ENCODE measurements at regions not wholly inside any gene's neighbourhood (a gene's known extent, or its start where the extent isn't known, plus 50 kb on each side); places are given as distances from the start of the nearest gene placed in this dataset.

DNA sequence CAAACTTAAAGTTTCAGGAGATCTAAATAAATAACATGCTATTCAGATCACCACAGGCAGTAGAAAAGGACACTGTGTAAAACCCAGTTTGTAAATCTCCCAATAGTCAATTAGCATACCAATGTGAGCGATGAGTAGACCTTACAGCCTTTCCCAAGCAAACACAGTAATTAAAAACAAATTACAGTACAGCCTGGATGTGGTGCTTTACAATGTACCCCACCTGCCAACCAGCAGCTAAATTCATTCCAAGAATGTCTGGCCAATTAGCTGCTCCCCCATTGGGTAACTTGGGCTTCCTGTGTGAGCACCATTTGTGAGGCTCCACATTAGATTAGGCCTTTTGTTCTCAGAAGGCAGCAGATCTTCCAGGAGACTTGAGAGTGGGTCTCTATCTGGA lies 635.0 kb downstream of the TBL1XR1 start:
- DNase-seq (ENCODE audit: low read depth in 2 of 2), result no peak

DNA sequence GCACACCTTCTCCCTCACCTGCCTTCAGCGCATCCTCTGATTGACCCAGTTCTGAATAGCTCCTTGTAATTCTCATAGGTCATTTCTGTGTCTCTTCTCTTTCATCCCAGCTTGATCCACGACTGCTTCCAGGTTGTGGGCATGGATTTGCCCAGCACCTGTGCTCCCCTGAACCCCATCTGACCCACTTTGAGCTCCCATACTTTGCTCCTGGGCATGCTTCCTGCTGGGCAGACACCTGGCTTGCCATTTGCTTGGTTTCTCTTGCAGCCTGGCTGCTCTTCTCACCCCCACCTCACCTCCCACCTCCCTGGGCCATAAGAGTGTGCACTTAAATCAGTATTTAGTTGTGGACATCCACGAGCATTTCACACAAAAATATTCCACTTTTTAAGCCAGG lies 635.5 kb downstream of the TBL1XR1 start:
- DNase-seq (ENCODE audit: low read depth in 2 of 2), result no peak

DNA sequence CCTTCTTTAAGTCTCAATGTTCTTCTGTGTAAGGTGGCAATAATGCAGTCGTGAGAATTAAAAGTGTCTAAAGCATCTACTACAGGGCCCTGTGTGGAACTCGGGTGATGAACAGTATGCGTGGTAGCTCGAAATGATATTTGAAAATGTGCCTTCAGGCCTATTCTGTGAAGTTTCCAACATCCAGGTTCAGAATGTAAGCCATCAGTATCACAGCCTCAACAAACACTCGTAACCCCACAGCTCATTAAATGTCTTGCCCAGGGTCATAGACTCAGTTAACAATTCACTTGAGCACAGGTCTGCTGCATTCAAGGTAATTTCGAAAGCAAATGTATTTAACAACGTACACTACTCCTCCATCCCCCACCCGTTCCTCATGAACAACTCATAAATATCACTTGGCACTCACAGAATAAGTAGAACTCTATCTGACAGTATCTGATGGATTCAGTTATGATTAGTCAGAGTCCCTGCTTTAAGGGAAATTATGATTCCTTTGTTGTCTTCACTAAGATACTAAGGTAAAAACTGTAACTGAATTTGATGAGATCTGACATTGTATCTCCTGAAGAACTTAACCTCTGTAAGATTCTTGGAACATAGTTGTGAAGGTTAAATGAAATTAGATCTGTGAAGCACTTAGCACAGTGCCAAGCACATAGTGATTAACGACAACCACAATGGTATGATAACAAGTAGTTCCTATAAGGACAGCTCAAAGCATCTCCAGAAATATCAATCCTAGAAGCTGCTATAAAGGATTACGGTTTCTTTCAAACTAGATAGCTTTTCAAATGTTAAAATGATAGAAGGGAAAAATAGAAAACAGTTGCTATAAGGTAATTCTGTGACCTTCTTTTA lies 642.3 kb downstream of the TBL1XR1 start:
- no peak for DNase-seq (ENCODE audit: low read depth in 2 of 2)

DNA sequence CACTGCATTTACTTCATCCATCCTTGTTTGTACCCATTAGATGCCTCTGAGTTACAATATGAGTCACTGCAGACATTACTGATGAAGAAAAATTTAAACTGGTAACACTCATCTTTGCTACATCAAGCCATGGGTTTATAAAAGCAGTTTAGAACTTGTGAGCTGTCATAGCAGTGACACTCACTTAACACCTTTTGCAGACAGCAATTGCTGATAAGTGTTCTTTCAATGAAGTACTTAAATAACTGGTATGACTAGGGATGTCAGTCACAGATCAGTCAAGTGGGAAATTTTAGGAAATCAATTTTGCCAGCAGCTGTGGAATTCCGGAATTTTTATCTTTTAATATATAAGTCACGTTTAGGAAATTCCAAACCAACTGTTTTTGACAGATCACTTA lies 643.0 kb downstream of the TBL1XR1 start:
- no peak for DNase-seq (ENCODE audit: low read depth in 2 of 2)

DNA sequence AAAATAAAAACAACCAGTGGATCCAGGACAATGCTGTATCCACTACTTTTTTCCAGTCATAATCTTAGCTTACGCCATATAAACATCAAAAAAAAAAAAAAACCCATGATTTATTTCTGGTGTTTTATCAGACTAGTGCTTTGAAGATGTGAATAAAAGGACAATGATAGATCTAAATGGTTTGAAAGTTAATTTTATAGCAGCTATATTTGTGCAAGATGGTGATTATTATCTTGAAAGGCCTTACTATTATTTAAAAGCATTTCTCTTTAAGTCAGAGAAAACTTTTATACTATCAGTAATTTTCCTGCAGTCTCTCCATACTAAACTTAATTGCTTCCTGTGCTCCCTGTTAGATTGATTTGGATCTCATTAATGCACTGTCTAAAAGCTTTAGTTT lies 670.3 kb downstream of the TBL1XR1 start:
- no peak for DNase-seq (ENCODE audit: low read depth in 2 of 2)

DNA sequence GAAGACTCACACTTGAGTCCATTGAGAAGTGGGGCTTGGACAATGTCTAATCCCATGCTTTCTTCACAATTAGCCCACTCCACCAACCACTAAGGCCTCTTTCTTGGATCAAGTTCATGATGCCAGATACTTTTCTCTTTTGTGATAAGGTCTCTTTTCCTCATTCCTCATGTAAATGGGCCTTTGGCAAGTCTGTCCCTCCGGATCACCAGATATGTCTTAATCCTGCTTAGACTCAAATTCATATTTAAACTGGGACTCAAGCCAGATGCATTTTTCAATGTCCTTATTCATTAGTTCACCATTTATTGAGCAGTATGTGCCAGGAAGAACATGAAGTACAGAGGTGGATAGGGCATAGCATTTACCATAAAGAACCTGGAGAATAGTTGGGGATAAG lies 671.1 kb downstream of the TBL1XR1 start:
- DNase-seq (ENCODE audit: low read depth in 2 of 2), result no peak

DNA sequence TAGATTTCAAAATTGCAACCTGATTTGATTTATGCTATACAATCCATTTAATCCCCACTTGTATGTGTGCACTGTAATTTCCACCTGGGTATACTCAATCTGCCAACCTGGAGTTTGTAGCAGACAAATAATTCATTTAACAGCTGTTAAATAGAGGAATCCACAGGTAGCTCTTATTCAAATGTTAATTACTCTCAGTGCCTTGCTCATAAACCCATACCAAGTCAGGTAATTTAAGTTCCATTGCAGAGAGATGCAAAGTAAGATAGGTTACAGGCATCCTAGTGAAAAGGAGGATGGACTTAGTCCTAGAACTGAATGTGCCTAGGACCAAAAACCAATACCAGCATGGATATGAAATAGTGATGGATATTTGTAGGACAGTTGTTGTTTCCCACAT lies 674.2 kb downstream of the TBL1XR1 start:
- DNase-seq (ENCODE audit: low read depth in 2 of 2), result no peak

DNA sequence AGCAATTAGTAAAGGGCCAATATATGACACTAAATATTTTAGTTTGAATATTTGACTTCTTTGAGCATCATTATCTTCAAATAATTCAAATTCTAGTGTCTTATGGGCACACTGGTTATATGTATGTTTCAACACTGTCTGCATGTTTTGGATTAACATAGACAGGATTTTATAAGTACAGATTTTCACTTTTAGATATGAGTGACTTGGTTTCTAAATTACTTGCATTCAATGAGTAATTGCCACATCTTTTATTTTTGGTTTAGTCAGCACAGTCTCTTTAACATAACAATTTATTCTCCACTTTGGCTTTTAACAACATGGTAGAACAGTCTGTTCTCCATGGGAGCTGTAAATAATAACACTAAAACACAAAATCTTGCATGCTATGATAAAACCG lies 674.8 kb downstream of the TBL1XR1 start:
- DNase-seq (ENCODE audit: low read depth in 2 of 2), result no peak

DNA sequence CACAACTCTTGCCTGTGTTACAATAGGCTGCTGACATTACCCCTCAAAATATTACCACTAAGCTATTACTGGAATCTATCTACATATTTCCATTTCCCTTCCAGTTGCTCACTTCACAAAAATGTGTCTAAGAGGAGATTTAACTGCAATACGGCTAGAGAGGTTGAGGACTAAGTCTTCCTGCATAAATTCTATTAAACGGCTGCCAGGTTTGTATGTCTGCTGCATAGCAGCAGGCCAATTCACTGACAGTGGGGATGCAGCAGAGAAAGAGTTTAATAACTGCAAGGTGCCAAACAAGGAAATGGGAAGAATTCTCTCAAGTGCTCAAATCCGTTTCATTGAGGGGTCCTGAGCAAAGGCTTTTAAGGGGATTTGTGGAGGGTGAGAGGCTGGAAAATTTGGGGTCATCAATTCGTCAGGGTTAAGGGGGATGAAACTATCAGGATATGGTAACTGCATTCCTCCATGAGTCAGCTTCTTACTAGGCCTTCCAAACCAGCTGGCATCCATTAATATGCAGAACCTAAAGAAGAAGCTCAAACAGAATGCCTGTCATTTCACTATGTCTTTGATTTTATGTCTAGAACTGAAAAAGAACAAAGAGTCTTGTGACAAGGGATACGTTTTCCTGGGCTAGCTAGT lies 675.6 kb downstream of the TBL1XR1 start:
- no peak for DNase-seq (ENCODE audit: low read depth in 2 of 2)

DNA sequence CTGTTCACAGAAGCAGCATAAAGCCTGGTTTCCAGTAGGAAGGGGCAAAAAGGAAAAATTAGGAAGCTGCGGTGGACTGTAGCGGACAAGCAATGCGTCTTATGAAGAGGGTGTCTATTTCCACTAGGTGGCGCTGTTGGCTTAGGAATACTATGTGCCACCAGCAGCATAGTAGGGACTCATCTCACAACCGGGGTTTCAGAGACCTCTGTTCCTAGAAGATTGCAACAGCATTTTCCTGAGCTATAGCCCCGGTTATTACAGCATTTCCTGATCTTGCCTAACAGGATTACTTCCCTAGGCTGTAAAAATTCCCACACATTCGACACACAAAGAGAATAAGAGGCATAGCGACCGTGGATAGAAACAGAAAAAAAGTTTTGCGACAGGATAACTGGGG lies 683.0 kb downstream of the TBL1XR1 start:
- DNase-seq (ENCODE audit: low read depth in 2 of 2), result peak in 1 of 2 donors; percentile 2

DNA sequence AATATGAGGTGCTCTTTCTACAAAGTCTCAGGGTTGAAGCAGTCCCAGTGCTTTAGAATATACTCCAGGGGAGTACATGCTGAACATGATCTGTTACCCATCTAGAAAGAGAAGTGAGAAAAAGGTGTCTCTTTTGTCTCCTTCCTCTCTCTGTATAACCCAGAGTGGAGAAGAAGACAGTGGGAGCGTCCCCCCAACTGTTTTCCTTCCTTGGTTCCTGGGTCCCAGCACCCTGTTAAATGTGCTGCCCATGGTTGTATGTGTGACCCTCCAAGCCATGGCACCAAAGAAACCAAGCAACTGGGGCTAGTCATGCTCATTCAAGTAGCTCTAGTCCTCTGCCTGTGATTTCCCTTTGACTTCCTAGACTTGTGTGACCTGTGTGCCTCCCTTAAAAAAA lies 683.7 kb downstream of the TBL1XR1 start:
- no peak for DNase-seq (ENCODE audit: low read depth in 2 of 2)

DNA sequence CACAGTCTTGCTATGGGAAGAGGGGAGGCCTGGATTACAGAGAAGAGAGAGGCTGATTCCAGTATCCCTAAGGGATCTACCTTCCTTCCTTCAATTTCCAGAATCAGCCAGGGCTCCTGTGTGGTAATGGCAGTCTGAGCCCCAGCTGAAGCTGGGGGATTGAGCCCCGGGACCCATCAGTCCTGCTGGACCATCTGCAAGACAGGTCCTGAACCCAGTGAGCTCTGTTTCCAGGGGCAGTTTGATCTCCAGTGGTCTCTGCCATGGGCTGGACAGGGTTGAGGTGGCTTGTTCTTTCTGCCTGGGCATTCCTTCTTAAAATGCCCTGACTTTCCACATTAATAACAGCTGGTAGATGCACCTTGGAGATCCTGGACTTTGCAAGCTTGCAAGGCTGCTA lies 685.2 kb downstream of the TBL1XR1 start:
- no peak for DNase-seq (ENCODE audit: low read depth in 2 of 2)

DNA sequence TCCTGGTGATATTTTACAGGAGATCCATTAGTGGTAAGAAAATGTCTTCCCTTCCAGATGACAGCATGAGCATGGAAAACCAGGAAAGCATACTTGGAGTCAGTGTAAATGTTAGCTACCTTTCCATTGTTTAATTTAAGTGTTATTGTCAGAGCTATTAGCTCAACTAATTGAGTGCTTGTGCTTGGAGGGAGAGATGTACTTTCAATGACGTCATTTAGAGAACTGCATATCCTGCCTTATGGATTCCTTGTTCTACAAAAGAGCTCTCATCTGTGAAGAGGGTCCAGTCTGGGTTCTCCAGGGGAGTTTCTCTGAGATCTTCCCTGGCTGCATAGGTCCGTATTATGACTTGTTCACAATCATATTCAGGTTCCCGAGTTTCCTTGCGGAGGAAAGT lies 687.2 kb downstream of the TBL1XR1 start:
- DNase-seq (ENCODE audit: low read depth in 2 of 2), result no peak

DNA sequence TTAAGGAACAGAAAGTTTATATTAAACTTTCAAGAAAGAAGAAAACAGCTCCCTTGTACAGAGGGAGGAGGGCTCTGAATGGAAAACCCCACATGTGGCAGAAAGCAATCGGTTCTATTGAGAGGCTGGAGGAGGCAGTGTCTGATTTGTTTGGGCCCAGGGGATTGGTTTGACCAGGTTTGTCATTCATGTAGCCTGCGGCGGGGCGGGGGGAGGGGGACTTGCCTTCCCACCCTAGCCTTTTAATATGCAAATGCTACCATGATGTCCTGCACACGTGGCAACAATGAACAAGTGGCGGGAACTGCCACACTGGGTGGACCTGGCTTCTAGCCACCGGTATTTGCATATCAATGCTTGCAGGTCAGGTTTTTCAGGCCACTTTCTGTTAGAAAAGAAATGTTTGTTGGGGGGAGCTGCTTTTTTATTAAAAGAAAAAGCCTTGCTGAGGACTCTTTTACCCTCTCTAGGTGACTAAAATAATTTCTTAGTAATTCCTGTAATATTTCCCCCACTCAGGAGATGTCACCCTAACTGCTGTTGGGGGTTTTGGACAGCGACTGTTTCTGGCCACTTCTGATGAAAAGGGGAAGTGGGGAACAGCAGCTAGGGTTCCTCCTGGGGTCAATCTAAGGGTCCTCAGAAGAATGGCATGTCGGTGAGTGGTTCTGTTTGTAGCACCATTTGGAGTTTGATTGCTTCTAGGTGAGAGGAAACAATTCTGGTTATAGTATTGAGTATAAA lies 691.2 kb downstream of the TBL1XR1 start:
- DNase-seq (ENCODE audit: low read depth in 2 of 2), result no peak

DNA sequence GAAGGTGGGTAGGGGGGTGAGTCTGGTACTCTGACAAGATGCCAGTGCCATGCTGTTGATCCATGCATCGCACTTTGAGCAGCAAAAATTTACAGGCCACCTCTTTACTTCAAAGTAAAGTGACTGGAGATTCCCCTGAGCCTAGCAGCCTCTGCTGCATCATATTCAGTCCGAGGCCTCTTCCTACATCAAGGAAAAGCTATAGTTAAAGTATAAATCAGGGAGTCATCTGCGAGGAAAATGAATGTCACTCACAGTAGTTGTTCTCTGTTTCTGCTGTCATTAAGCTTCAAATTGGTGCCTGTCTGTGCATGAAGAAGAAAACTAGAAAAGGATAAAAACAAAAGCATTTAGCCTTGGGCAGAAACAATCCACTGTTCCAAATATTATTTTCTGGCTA lies 706.2 kb downstream of the TBL1XR1 start:
- DNase-seq (ENCODE audit: low read depth in 2 of 2), result no peak

DNA sequence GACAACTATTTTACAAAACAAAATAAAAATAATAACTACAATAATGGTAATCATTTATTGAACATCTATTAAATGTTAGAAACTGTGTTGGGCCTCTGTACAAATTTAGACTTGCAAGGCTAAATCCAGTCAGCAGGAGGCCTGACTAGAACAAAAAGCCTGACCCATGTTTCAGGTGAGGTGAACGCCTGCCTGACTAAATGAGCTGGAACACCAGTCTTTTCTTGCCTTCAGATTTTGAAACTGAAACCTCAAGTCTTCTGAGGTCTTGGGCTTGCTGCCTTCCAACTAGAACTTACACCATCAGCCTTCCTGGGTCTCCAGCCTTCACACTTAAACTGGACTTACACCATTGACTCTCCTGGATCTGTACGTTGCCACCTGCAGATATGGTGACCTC lies 706.9 kb downstream of the TBL1XR1 start:
- DNase-seq (ENCODE audit: low read depth in 2 of 2), result no peak

DNA sequence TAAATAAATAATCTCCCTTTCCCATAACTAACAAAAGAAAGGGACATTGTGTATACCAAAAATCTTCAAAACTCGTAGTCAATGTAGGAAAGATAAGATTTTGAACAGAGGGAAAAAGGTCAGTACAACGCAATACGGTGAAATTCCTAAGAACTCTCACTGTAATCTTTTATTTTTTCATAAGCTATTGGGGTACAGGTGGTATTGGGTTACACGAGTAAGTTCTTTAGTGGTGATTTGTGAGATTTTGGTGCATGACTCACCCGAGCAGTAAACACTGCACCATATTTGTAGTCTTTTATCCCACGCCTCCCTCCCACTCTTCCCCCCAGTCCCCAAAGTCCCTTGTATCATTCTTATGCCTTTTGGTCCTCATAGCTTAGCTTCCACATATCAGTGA lies 718.0 kb downstream of the TBL1XR1 start:
- DNase-seq (ENCODE audit: low read depth in 2 of 2), result no peak

DNA sequence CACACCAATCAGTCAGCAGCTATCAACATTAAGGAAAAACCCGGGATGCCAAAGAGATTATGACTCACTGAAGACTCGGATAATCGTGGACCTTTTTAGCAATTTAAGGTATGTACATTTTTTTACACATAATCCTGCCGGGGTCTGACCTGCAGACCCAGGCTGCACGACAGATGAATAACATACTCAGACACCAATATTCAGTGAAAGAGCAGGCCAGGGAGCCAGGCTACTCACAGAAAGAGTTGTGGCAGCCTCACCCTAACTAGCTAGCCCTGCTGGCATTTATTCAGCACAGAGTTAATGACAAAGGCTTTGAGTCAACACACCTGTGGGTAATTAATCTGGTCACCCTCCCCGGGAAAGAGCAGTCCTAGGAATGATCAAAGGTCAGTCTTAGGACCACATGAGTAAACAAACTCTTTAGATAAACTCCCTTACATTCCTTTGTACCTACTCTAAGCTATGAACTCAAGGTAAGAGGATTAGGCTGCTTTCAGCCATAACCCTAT lies 727.5 kb downstream of the TBL1XR1 start:
- no peak for DNase-seq (ENCODE audit: low read depth in 2 of 2)

DNA sequence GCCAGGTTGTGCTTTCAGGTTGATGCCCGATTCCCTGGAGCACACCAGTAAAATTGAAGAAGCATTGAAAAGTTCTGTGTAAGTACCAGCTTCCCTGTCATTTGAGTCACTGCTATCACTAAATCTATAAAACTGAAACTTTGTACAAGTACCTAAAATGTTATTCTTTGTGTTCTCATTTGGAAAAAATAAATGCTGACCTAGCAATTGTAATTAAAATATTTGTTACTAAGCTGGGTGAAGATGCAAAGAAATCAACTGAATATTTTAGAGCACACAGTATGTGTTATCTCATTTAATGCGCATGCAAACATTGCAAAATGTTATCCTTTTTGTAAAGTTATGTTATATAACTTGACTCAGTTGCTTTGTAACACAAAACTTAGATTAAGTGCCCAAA lies 733.7 kb downstream of the TBL1XR1 start:
- no peak for DNase-seq (ENCODE audit: low read depth in 2 of 2)

DNA sequence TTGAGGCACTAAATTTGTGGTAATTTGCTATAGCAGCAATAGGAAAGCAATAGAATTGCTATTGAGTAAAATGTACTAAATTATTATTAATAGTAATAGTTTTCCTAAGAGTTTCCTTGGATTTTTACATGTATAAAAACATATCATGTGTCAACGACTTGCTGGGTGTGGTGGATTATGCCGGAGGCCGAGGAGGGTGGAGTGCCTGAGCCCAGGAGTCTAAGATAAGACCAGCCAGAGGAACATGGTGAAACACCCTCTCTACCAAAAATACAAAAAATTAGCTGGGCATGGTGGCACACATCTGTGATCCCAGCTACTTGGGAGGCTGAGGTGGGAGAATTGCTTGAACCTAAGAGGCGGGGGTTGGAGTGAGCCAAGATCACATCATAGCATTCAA lies 749.9 kb downstream of the TBL1XR1 start:
- DNase-seq (ENCODE audit: low read depth in 2 of 2), result no peak

DNA sequence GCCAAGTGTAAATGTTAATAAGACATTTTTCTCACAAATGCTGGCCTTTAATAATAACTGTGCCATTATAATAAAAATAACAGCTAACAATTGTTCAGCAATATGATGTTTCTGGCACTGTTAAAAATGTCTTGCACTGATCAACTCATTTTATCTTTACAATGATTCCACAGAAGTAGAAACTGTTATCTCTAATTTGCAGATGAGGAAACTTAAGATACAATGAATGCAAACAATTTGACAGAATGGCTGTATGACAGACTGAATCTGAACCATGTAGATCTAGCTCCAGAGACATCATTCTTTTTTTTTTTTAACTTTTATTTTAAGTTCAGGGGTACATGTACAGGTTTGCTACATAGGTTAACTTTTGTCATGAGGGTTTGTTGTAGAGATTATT lies 755.0 kb downstream of the TBL1XR1 start:
- no peak for DNase-seq (ENCODE audit: low read depth in 2 of 2)

DNA sequence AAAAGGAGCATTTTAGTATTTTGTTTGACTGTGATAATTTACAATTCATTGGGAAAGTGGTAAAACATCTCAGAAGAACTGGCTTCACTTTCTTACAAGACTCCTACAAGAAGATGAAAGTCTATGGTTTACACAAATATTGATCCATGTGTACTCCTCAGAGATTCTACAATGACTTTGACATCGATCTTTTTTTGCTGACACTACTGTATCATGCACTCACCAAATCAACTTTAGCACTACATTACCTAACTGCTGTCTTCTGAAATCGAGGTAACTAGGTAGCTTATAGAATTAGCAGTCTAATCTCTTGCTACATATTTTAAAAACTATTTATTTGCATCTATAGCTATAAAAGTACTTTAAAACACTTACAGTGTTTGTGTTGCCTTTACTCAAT lies 757.6 kb downstream of the TBL1XR1 start:
- no peak for DNase-seq (ENCODE audit: low read depth in 2 of 2)

DNA sequence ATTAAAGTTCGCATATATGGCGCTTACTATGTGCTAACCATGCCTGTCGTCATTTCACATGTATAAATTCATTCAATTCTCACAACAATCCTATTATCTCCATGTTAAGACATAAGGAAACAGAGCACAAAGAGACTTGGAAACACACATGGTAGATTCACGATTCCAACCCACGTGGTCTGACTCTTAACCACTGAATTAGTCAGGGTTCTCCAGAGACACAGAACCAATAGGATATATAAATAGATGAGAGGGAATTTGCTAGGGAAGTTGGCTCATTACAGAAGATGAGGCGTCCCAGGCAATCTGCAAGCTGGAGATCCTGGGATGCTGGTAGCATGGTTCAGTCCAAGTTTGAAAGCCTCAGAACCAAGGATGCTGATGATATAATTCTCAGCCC lies 765.3 kb downstream of the TBL1XR1 start:
- DNase-seq (ENCODE audit: low read depth in 2 of 2), result no peak
